Gastrocnemius medialis (tissue), 4 donors: ENCODE measurements at regions not wholly inside any gene's neighbourhood (a gene's known extent, or its start where the extent isn't known, plus 50 kb on each side); places are given as distances from the start of the nearest gene placed in this dataset.

ENCODE experiments used
- ATAC-seq, 2 donors: fragments of 150-250 bp; one replicate each; pipeline ENCODE4 v1.9.1; 2016
- DNase-seq, 2 donors: peaks; one replicate each; pipeline ENCODE4 v3.0.0-alpha.2; 2019
- H3K27ac ChIP-seq, 4 donors: fragments of 200-600 bp; sonication (generic); 1 replicate in 1 of 4; 2 replicates in 3 of 4; pipeline ENCODE4 v1.5.1; 2016 to 2018; ENCODE audit warnings: mild to moderate bottlenecking in 2 of 4, moderate library complexity in 1 of 4
- H3K27me3 ChIP-seq, 3 donors: fragments of 200-600 bp; sonication (generic) in 2 of 3; 1 replicate in 1 of 3; 2 replicates in 2 of 3; pipeline versions ENCODE4 v1.5.1 to v1.6.0; 2016 to 2019; ENCODE audit warnings: mild to moderate bottlenecking in 1 of 3, moderate library complexity in 1 of 3
- H3K36me3 ChIP-seq, 2 donors: fragments of 200-600 bp; sonication (generic) in 1 of 2; one replicate each; pipeline ENCODE4 v1.5.1; 2017 to 2018
- H3K4me1 ChIP-seq, 2 donors: fragments of 200-600 bp; sonication (generic) in 1 of 2; one replicate each; pipeline ENCODE4 v1.5.1; 2016 to 2017; ENCODE audit warnings: mild to moderate bottlenecking in 2 of 2
- H3K4me3 ChIP-seq, 4 donors: fragments of 200-600 bp; sonication (generic) in 3 of 4; 1 replicate in 1 of 4; 2 replicates in 3 of 4; pipeline ENCODE4 v1.5.1; 2016 to 2019; ENCODE audit warnings: mild to moderate bottlenecking in 2 of 4
- H3K9me3 ChIP-seq, 3 donors: fragments of 200-600 bp; sonication (generic) in 2 of 3; 1 replicate in 1 of 3; 2 replicates in 2 of 3; pipeline ENCODE4 v1.5.1; 2016 to 2019
- POLR2A ChIP-seq, 2 donors: fragments of 450-650 bp; IDR thresholded peaks; one replicate each; pipeline ENCODE4 v1.6.1; 2017; ENCODE audit warnings: antibody characterized with exemption in 2 of 2, mild to moderate bottlenecking in 2 of 2, moderate library complexity in 2 of 2
- in situ Hi-C, 4 donors: fragments of 200-750 bp; cut with MboI; loops; one replicate each; pipeline versions ENCODE4 v1.15.0 to v1.8.0; 2017; ENCODE audit warnings: low sequenced_read_pairs in 4 of 4
- intact Hi-C: fragments of 100-400 bp; cut with DNase I; formaldehyde crosslinking; loops from one replicate; pipeline ENCODE4 v1.15.1; 2023; ENCODE audit warnings: low total_unique reads
- TF ChIP-seq, protein P1 (sequence below), 5 experiments: fragments of 450-650 bp in 3 of 5; fragments of 200-600 bp in 2 of 5; sonication (generic) in 2 of 5; IDR thresholded peaks in 4 of 5; conservative IDR thresholded peaks in 1 of 5; 1 replicate in 4 of 5; 2 replicates in 1 of 5; pipeline ENCODE4 v1.5.1; 2016 to 2019; ENCODE audit warnings: antibody characterized with exemption in 5 of 5, mild to moderate bottlenecking in 3 of 5, moderate library complexity in 3 of 5

GRCh38 chr13:40189898-40190630 is 476.4 kb downstream of the FOXO1 start:
- no peaks in the 10 kb centered on the region for H3K9me3 ChIP-seq
- DNase-seq (no peak), ATAC-seq (no peak)
- peaks cover 35 to 41% of the 10 kb centered on the region in 2 donors for H3K4me1 ChIP-seq
- TF ChIP-seq POLR2A (IDR thresholded peaks at IDR 0.05), result no peak
- TF ChIP-seq, protein P1, sequence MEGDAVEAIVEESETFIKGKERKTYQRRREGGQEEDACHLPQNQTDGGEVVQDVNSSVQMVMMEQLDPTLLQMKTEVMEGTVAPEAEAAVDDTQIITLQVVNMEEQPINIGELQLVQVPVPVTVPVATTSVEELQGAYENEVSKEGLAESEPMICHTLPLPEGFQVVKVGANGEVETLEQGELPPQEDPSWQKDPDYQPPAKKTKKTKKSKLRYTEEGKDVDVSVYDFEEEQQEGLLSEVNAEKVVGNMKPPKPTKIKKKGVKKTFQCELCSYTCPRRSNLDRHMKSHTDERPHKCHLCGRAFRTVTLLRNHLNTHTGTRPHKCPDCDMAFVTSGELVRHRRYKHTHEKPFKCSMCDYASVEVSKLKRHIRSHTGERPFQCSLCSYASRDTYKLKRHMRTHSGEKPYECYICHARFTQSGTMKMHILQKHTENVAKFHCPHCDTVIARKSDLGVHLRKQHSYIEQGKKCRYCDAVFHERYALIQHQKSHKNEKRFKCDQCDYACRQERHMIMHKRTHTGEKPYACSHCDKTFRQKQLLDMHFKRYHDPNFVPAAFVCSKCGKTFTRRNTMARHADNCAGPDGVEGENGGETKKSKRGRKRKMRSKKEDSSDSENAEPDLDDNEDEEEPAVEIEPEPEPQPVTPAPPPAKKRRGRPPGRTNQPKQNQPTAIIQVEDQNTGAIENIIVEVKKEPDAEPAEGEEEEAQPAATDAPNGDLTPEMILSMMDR (IDR thresholded peaks at IDR 0.05 in 4 of 5, conservative IDR thresholded peaks at IDR 0.05 in 1 of 5), result no peak
- no peak overlapping the region for H3K4me3 ChIP-seq
- in situ Hi-C loops (no loop called here), intact Hi-C loops (loop anchor here (2.0 kb wide), 1 partner anchor 119 kb away; no protein-coding TSS in a partner anchor)
- peak overlapping the region; percentile 66 to 77 (median 72) for H3K27ac ChIP-seq
- H3K27me3 ChIP-seq, result no peaks in the 10 kb centered on the region
- no peaks in the 10 kb centered on the region for H3K36me3 ChIP-seq

DNA sequence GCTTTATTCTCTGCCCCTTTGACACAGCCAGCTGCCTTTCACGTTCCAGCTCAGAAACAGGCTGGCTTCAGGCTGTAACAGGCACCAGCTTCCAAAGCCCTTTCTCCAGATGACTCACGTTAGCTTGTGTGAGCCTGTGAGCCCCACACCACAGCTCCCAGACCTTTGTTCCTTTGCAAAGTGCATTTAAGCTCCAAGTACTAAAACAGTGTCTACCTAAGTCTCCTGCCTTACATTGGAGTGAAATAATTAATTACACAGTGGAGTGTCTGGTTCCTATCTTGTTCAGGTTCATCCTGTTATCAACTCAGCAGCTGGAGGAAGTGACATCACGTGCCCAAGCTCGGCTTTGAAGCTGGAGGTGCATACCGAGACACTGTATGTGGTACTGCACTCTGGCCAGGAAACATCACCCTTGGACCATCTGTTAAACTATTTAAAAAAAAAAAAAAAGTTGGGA is 475.8 kb downstream of the FOXO1 start:
- peak overlapping the region; percentile 66 to 77 (median 72) for H3K27ac ChIP-seq
- H3K4me1 ChIP-seq, result peaks cover 35 to 41% of the 10 kb centered on the region in 2 donors
- no peak overlapping the region for H3K4me3 ChIP-seq
- intact Hi-C loops (loop anchor here (2.0 kb wide), 1 partner anchor 120 kb away; no protein-coding TSS in a partner anchor), in situ Hi-C loops (no loop called here)
- H3K36me3 ChIP-seq, result no peaks in the 10 kb centered on the region
- no peaks in the 10 kb centered on the region for H3K9me3 ChIP-seq
- DNase-seq (no peak), ATAC-seq (peak; percentile 51 to 59)
- TF ChIP-seq POLR2A (IDR thresholded peaks at IDR 0.05), result no peak
- TF ChIP-seq, protein P1 (IDR thresholded peaks at IDR 0.05 in 4 of 5, conservative IDR thresholded peaks at IDR 0.05 in 1 of 5), result no peak
- no peaks in the 10 kb centered on the region for H3K27me3 ChIP-seq

DNA sequence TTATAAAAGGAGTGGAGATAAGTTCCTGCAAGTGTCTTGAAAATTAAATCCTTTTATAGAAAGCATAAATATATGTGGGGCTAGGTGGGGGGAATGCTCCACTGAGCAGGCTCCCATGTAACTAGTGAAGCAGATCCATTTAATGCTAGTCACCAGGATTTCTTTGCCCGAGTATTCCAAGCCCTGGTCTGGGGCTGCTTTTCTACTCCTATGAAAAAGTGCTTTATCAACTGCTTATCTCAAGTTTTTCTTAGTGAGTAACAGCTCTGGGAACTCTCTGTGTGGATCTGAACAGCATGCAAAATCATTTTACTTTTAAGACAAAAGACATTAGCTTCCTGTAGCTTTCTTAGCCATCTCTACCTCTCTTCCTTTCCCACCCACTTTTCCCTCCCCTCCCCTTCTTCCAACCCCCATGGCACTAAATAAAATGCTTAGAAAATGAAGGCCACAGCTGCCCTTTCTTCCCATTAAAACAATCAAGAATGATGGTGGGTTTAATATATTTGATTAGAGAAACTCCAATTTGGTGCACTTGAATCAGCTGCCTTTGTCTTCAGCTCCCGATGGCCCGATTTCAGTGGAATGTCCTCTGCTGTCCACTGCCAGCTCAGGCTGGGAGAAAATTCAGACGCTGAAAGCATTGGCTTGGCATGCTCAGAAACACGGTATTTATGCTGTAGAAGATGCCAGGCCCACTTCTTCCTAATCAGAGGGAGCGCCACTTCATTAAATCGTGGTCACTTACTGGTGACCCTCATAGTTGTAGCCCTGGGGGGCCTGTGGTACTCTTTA is 475.1 kb downstream of the FOXO1 start:
- Histone ChIP-seq H3K36me3 (no peaks in the 10 kb centered on the region), H3K27me3 (no peaks in the 10 kb centered on the region), H3K27ac (peak overlapping the region; percentile 66 to 77 (median 72)), H3K4me1 (peaks cover 35 to 41% of the 10 kb centered on the region in 2 donors), H3K4me3 (no peak overlapping the region), H3K9me3 (no peaks in the 10 kb centered on the region)
- ATAC-seq (no peak), DNase-seq (no peak)
- in situ Hi-C loops, result no loop called here
- TF ChIP-seq, protein P1 (IDR thresholded peaks at IDR 0.05 in 4 of 5, conservative IDR thresholded peaks at IDR 0.05 in 1 of 5), result no peak
- intact Hi-C loops, result loop anchor here (2.0 kb wide), 1 partner anchor 121 kb away; no protein-coding TSS in a partner anchor

DNA sequence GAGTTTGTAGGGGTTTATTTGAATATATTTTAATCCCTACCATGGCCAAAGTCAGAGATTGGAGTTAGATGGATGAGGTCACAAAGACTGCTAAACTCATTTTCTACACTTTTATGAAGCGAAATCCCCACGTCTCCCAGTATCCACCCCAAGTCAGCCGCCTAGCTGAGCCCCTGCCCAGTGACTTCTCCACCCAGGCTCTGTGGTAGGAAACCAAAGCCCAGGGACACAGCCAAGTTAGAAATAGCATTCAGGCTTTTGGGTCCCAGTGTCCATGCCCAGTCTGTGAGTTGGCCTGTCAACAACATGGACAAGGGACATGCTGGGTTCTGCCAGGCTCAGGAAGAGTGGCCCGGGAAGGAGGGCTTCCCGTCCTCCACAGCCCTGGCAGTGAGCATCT is 474.0 kb downstream of the FOXO1 start:
- Histone ChIP-seq H3K4me1 (peaks cover 35 to 41% of the 10 kb centered on the region in 2 donors), H3K9me3 (no peaks in the 10 kb centered on the region), H3K27me3 (no peaks in the 10 kb centered on the region), H3K4me3 (no peak overlapping the region), H3K36me3 (no peaks in the 10 kb centered on the region), H3K27ac (peak overlapping the region; percentile 66 to 77 (median 72))
- DNase-seq (peak in 1 of 2 donors; percentile 25), ATAC-seq (peak in 1 of 2 donors; percentile 11)
- TF ChIP-seq POLR2A (IDR thresholded peaks at IDR 0.05), result no peak
- TF ChIP-seq, protein P1 (IDR thresholded peaks at IDR 0.05 in 4 of 5, conservative IDR thresholded peaks at IDR 0.05 in 1 of 5), result no peak
- in situ Hi-C loops, result no loop called here
- intact Hi-C loops, result no loop called here
